ENCODE measurements at regions not wholly inside any gene's neighbourhood (a gene's known extent, or its start where the extent isn't known, plus 50 kb on each side); places are given as distances from the start of the nearest gene placed in this dataset.

GRCh38 chr12:88993651-88994050 lies 358.6 kb downstream of the DUSP6 start:
- no peaks in the 10 kb centered on the region for H3K27me3 ChIP-seq (ENCODE audit: control insufficient read depth, insufficient read depth, low read length)
- no peaks in the 10 kb centered on the region for H3K36me3 ChIP-seq (ENCODE audit: control insufficient read depth, insufficient read depth, low read length)
- H3K9me3 ChIP-seq (ENCODE audit: control insufficient read depth, low read length) = no peaks in the 10 kb centered on the region
- H3K4me3 ChIP-seq (ENCODE audit: low read depth, low read length) = no peak overlapping the region
- H3K79me2 ChIP-seq = no peaks in the 10 kb centered on the region
- no peak overlapping the region for H3K27ac ChIP-seq
- no peaks in the 10 kb centered on the region for H3K4me1 ChIP-seq
- peak; percentile 69 for TF ChIP-seq CTCF (IDR thresholded peaks at IDR 0.05)
- no peak overlapping the region for H2AFZ ChIP-seq
- H3K4me2 ChIP-seq (ENCODE audit: low read length) = no peak overlapping the region
- no peak overlapping the region for H3K9ac ChIP-seq

GRCh38 chr12:88986056-88986455 lies 366.2 kb downstream of the DUSP6 start:
- no peak overlapping the region for H2AFZ ChIP-seq
- no peak overlapping the region for H3K4me3 ChIP-seq (ENCODE audit: low read depth, low read length)
- peaks cover 7% of the 10 kb centered on the region for H3K4me1 ChIP-seq
- no peak overlapping the region for H3K9ac ChIP-seq
- H3K27me3 ChIP-seq (ENCODE audit: control insufficient read depth, insufficient read depth, low read length) = no peaks in the 10 kb centered on the region
- no peaks in the 10 kb centered on the region for H3K79me2 ChIP-seq
- no peaks in the 10 kb centered on the region for H3K9me3 ChIP-seq (ENCODE audit: control insufficient read depth, low read length)
- no peak overlapping the region for H3K27ac ChIP-seq
- H3K36me3 ChIP-seq (ENCODE audit: control insufficient read depth, insufficient read depth, low read length) = no peaks in the 10 kb centered on the region
- no peak overlapping the region for H3K4me2 ChIP-seq (ENCODE audit: low read length)
- TF ChIP-seq CTCF (IDR thresholded peaks at IDR 0.05) = no peak

- Histone ChIP-seq H3K27ac (no peak overlapping the region), H3K9ac (no peak overlapping the region), H2AFZ (no peak overlapping the region), H3K27me3 (ENCODE audit: control insufficient read depth, insufficient read depth, low read length) (no peaks in the 10 kb centered on the region), H3K79me2 (no peaks in the 10 kb centered on the region), H3K4me2 (ENCODE audit: low read length) (no peak overlapping the region), H3K4me3 (ENCODE audit: low read depth, low read length) (no peak overlapping the region), H3K9me3 (ENCODE audit: control insufficient read depth, low read length) (no peaks in the 10 kb centered on the region), H3K4me1 (peaks cover 7% of the 10 kb centered on the region), H3K36me3 (ENCODE audit: control insufficient read depth, insufficient read depth, low read length) (no peaks in the 10 kb centered on the region)
- no peak for TF ChIP-seq CTCF (IDR thresholded peaks at IDR 0.05)
Measured at GRCh38 chr12:88985631-88986030, 366.7 kb downstream of the DUSP6 start.

GRCh38 chr12:88985011-88985410 lies 367.3 kb downstream of the DUSP6 start:
- no peak for TF ChIP-seq CTCF (IDR thresholded peaks at IDR 0.05)
- no peak overlapping the region for H3K27ac ChIP-seq
- no peak overlapping the region for H2AFZ ChIP-seq
- no peaks in the 10 kb centered on the region for H3K36me3 ChIP-seq (ENCODE audit: control insufficient read depth, insufficient read depth, low read length)
- H3K4me3 ChIP-seq (ENCODE audit: low read depth, low read length) = no peak overlapping the region
- no peak overlapping the region for H3K4me2 ChIP-seq (ENCODE audit: low read length)
- no peaks in the 10 kb centered on the region for H3K27me3 ChIP-seq (ENCODE audit: control insufficient read depth, insufficient read depth, low read length)
- no peak overlapping the region for H3K9ac ChIP-seq
- H3K79me2 ChIP-seq = no peaks in the 10 kb centered on the region
- H3K9me3 ChIP-seq (ENCODE audit: control insufficient read depth, low read length) = no peaks in the 10 kb centered on the region
- H3K4me1 ChIP-seq = peaks cover 7% of the 10 kb centered on the region

- no peaks in the 10 kb centered on the region for H3K36me3 ChIP-seq (ENCODE audit: control insufficient read depth, insufficient read depth, low read length)
- H2AFZ ChIP-seq = no peak overlapping the region
- H3K27ac ChIP-seq = no peak overlapping the region
- TF ChIP-seq CTCF (IDR thresholded peaks at IDR 0.05) = no peak
- H3K27me3 ChIP-seq (ENCODE audit: control insufficient read depth, insufficient read depth, low read length) = no peaks in the 10 kb centered on the region
- H3K4me1 ChIP-seq = peaks cover 4% of the 10 kb centered on the region
- no peak overlapping the region for H3K4me3 ChIP-seq (ENCODE audit: low read depth, low read length)
- H3K9ac ChIP-seq = no peak overlapping the region
- no peaks in the 10 kb centered on the region for H3K9me3 ChIP-seq (ENCODE audit: control insufficient read depth, low read length)
- no peak overlapping the region for H3K4me2 ChIP-seq (ENCODE audit: low read length)
- H3K79me2 ChIP-seq = no peaks in the 10 kb centered on the region
Measured at GRCh38 chr12:88982694-88983093, 369.6 kb downstream of the DUSP6 start.
